ENCODE measurements at regions not wholly inside any gene's neighbourhood (a gene's known extent, or its start where the extent isn't known, plus 50 kb on each side); places are given as distances from the start of the nearest gene placed in this dataset.

DNA sequence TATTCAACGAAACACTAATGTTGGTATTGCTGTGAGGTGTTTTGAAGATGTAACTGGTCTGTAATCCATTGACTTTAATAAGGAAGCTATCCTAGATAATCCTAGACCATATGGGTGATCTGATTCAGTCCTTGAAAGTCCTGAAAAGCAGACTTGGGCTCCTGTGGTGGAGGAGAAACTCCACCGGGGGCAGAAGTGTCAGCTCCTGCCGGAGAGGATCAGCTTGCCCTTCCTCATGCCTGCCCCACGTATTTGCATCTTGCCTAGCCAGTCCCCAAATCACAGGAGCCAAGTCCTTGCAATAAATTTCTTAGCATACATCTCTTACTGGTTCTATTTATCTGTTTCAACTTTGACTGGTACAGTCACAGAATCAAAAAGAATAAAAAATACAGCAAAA is 144.2 kb upstream of the DLGAP1 start:
- 51% methylated on average over 4 of the region's 4 CpGs for WGBS
- H3K27me3 ChIP-seq = no peaks in the 10 kb centered on the region
- H3K36me3 ChIP-seq = no peaks in the 10 kb centered on the region
- DNase-seq (ENCODE audit: extremely low spot score) = no peak
- no peaks in the 10 kb centered on the region for H3K4me1 ChIP-seq
- TF ChIP-seq POLR2A (IDR thresholded peaks at IDR 0.05; ENCODE audit: low read depth) = no peak
- TF ChIP-seq EP300 (IDR thresholded peaks at IDR 0.05) = no peak
- no peak for TF ChIP-seq CTCF (IDR thresholded peaks at IDR 0.05)
- TF ChIP-seq POLR2AphosphoS5 (IDR thresholded peaks at IDR 0.05) = no peak
- H3K9me3 ChIP-seq = no peaks in the 10 kb centered on the region
- intact Hi-C loops (cut with DNase I) = no loop called here
- no peak overlapping the region for H3K4me3 ChIP-seq
- no peak overlapping the region for H3K27ac ChIP-seq (replicated peaks in 1 of 4)

GRCh38 chr18:4597301-4597700 is 142.2 kb upstream of the DLGAP1 start:
- whole genome bisulfite sequencing = 81% methylated on average over 3 of the region's 3 CpGs
- H3K36me3 ChIP-seq = no peaks in the 10 kb centered on the region
- intact Hi-C loops (cut with DNase I) = no loop called here
- no peaks in the 10 kb centered on the region for H3K9me3 ChIP-seq
- H3K4me1 ChIP-seq = no peaks in the 10 kb centered on the region
- TF ChIP-seq EP300 (IDR thresholded peaks at IDR 0.05) (no peak), CTCF (IDR thresholded peaks at IDR 0.05) (no peak), POLR2AphosphoS5 (IDR thresholded peaks at IDR 0.05) (no peak), POLR2A (IDR thresholded peaks at IDR 0.05; ENCODE audit: low read depth) (no peak)
- no peak overlapping the region for H3K27ac ChIP-seq (replicated peaks in 1 of 4)
- H3K4me3 ChIP-seq = no peak overlapping the region
- DNase-seq (ENCODE audit: extremely low spot score) = no peak
- H3K27me3 ChIP-seq = no peaks in the 10 kb centered on the region

- no peak for DNase-seq (ENCODE audit: extremely low spot score)
- no peaks in the 10 kb centered on the region for H3K9me3 ChIP-seq
- H3K4me3 ChIP-seq = no peak overlapping the region
- H3K27me3 ChIP-seq = no peaks in the 10 kb centered on the region
- intact Hi-C loops (cut with DNase I) = no loop called here
- WGBS = 88% methylated on average over 1 of the region's 1 CpG
- no peaks in the 10 kb centered on the region for H3K4me1 ChIP-seq
- H3K27ac ChIP-seq (replicated peaks in 1 of 4) = no peak overlapping the region
- no peak for TF ChIP-seq EP300 (IDR thresholded peaks at IDR 0.05)
- no peak for TF ChIP-seq POLR2AphosphoS5 (IDR thresholded peaks at IDR 0.05)
- no peak for TF ChIP-seq POLR2A (IDR thresholded peaks at IDR 0.05; ENCODE audit: low read depth)
- no peak for TF ChIP-seq CTCF (IDR thresholded peaks at IDR 0.05)
- no peaks in the 10 kb centered on the region for H3K36me3 ChIP-seq
Observed at GRCh38 chr18:4593895-4594294, 138.8 kb upstream of the DLGAP1 start.

- Histone ChIP-seq H3K36me3 (no peaks in the 10 kb centered on the region), H3K27ac (replicated peaks in 1 of 4) (no peak overlapping the region), H3K9me3 (no peaks in the 10 kb centered on the region), H3K27me3 (no peaks in the 10 kb centered on the region), H3K4me3 (no peak overlapping the region), H3K4me1 (no peaks in the 10 kb centered on the region)
- WGBS = 84% methylated on average over 4 of the region's 4 CpGs
- intact Hi-C loops (cut with DNase I) = no loop called here
- no peak for TF ChIP-seq POLR2A (IDR thresholded peaks at IDR 0.05; ENCODE audit: low read depth)
- no peak for TF ChIP-seq CTCF (IDR thresholded peaks at IDR 0.05)
- TF ChIP-seq POLR2AphosphoS5 (IDR thresholded peaks at IDR 0.05) = no peak
- TF ChIP-seq EP300 (IDR thresholded peaks at IDR 0.05) = no peak
- DNase-seq (ENCODE audit: extremely low spot score) = no peak
Observed at GRCh38 chr18:4593459-4593858, 138.4 kb upstream of the DLGAP1 start.

GRCh38 chr18:4589056-4589800 is 134.1 kb upstream of the DLGAP1 start:
- Histone ChIP-seq H3K4me3 (no peak overlapping the region), H3K4me1 (no peaks in the 10 kb centered on the region), H3K27me3 (no peaks in the 10 kb centered on the region), H3K36me3 (no peaks in the 10 kb centered on the region), H3K9me3 (no peaks in the 10 kb centered on the region), H3K27ac (replicated peaks in 1 of 4) (no peak overlapping the region)
- 76% methylated on average over 5 of the region's 5 CpGs for WGBS
- no peak for TF ChIP-seq POLR2A (IDR thresholded peaks at IDR 0.05; ENCODE audit: low read depth)
- TF ChIP-seq POLR2AphosphoS5 (IDR thresholded peaks at IDR 0.05) = no peak
- TF ChIP-seq EP300 (IDR thresholded peaks at IDR 0.05) = no peak
- no peak for TF ChIP-seq CTCF (IDR thresholded peaks at IDR 0.05)
- no peak for DNase-seq (ENCODE audit: extremely low spot score)
- intact Hi-C loops (cut with DNase I) = no loop called here
